T47D (cell line): ENCODE measurements at regions not wholly inside any gene's neighbourhood (a gene's known extent, or its start where the extent isn't known, plus 50 kb on each side); places are given as distances from the start of the nearest gene placed in this dataset.

Experiments
- DNase-seq, 2 experiments: peaks; one replicate each; pipeline versions ENCODE4 v3.0.0 to v3.0.0-alpha.2; 2011 to 2012; ENCODE audit warnings: low read depth in 1 of 2, low spot score in 1 of 2
- JUND ChIP-seq: IDR thresholded peaks from 2 replicates; pipeline ENCODE4 v1.6.1; 2012; ENCODE audit warnings: low read depth
- in situ Hi-C: cut with HindIII; loops from 2 replicates; pipeline ENCODE4 v1.10.0; 2016; ENCODE audit warnings: low sequenced_read_pairs, low pct_unique_long_range_greater_than_20kb

GRCh38 chr19:30881930-30882329 is 467.3 kb downstream of the TSHZ3 start:
- in situ Hi-C loops: no loop called here
- no peak for DNase-seq
- TF ChIP-seq JUND: no peak

DNA sequence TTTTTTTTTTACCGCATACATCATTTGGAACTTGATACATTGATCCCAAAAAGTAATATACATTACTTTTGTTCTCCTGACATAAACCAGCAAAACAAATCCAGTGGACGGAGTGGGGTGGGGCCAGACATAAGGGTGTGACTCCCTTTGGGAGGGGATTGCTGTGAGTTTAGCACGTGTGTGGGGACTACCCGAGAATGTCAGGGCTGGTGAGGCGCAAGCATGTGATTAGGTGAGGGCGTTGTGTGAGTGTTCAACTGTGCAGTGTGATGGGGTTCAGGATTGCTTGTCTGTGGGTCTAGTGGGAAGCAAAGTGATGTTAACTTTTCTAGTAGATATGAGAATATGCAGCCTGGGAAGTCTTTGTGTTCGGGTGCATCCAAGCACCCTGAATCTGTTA is 468.0 kb downstream of the TSHZ3 start:
- in situ Hi-C loops: no loop called here
- DNase-seq: no peak
- TF ChIP-seq JUND: no peak

DNA sequence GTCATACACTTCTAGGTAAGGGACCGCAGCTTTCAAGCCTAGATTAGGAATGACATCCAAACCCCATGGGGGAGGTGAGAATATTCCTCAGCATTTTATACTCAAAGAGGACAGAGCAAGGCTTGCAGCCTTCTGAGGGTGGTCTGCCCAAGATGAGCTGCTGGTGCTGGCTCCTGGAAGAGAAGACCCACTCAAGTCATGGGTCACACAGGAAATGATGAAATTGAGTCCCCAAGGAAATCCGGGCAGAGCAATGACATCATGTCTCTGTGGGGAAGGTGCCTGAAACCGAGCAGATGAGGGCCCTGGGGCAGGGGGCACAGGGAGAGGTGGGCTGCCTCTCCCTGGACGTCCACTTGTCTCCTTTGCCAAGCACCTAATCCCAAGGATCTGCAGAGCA is 468.7 kb downstream of the TSHZ3 start:
- no peak for TF ChIP-seq JUND
- in situ Hi-C loops: no loop called here
- no peak for DNase-seq

GRCh38 chr19:30880151-30880550 is 469.1 kb downstream of the TSHZ3 start:
- TF ChIP-seq JUND: no peak
- DNase-seq: no peak
- in situ Hi-C loops: no loop called here

DNA sequence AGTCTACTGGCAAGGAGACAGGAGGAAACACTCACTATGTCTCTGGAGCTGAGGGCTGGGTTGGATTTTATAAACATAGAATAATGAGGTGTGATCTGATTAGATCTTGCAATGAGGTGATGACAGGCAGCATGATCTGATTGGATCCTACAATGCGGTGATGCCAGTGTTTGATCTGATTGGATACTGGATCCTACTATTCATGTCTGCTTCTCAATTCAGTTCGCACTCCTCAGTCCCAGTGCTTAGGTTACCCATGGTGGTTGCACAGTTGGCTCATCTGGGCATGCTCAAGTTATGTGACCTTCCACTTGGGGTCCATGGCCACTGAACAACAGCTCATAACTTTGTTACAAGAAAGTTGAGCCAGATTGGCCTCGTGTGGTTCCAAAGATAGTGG is 469.5 kb downstream of the TSHZ3 start:
- in situ Hi-C loops: no loop called here
- TF ChIP-seq JUND: no peak
- no peak for DNase-seq

DNA sequence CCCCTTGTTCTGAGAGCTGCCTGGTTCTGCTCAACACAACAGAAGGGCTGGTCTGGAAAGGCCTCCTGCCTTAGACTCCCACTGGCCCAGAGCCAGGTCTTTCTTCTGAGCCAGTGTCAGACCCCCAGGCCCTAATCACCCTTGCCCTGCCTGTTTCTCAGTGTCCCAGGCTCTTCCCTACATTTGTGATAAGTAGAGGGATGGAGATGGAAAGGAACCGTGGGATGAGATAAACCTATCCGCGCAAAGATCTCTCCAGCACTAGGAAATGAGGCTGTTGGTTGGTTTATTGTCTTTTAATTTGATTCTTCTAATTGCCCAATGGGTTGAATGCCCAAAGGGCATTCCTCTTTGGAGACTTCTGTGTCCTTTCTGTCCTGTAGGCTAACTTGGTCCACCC is 470.0 kb downstream of the TSHZ3 start:
- in situ Hi-C loops: no loop called here
- DNase-seq: no peak
- no peak for TF ChIP-seq JUND

DNA sequence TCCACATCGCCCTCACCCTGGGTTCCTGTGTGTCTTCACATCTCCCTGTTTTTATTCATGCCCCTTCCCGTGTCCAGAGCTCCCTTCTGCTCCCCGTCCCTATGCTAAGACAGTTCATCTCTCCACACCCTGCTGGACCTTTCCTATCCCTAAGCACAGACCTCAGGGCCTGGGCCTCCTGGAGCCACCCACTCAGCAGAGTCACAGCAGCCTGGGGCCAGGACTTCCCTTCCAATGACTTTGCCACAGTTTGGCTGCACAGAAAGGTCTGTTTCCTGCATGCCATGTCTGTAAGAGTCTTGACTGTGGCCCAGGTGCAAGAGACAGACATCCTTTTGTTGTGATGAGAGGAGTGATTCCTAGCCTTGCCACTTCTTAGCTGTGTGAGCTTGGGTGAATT is 470.7 kb downstream of the TSHZ3 start:
- in situ Hi-C loops: no loop called here
- no peak for DNase-seq
- no peak for TF ChIP-seq JUND

GRCh38 chr19:30877661-30878113 is 471.5 kb downstream of the TSHZ3 start:
- TF ChIP-seq JUND: no peak
- in situ Hi-C loops: no loop called here
- no peak for DNase-seq

- DNase-seq: no peak
- no peak for TF ChIP-seq JUND
- in situ Hi-C loops: no loop called here
Observed at GRCh38 chr19:30873691-30874090, 475.5 kb downstream of the TSHZ3 start.

- no peak for TF ChIP-seq JUND
- in situ Hi-C loops: no loop called here
- no peak for DNase-seq
Observed at GRCh38 chr19:30873003-30873402, 476.2 kb downstream of the TSHZ3 start.

GRCh38 chr19:30871979-30872378 is 477.3 kb downstream of the TSHZ3 start:
- no peak for DNase-seq
- no peak for TF ChIP-seq JUND
- in situ Hi-C loops: no loop called here

DNA sequence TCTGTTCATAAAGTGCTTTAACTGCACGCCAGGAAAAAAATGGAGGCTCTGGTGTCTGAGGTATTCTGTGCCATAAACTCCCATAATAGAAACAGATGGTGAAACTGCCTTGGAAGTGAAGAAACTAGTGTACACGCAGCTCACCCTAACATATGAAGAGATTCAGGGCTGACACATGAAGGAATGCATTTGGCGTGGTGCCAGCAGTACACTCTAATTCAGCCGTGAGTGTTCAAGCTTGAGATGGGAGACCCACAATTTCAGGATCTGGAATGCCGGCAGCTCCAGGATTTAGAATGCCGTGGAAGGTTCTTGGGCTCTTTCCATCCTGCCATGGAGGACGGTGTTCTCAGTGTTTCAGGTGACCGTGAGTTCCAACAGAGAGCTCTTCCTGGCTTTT is 478.4 kb downstream of the TSHZ3 start:
- peak in 1 of 2 experiments; percentile 1 for DNase-seq
- in situ Hi-C loops: no loop called here
- no peak for TF ChIP-seq JUND

DNA sequence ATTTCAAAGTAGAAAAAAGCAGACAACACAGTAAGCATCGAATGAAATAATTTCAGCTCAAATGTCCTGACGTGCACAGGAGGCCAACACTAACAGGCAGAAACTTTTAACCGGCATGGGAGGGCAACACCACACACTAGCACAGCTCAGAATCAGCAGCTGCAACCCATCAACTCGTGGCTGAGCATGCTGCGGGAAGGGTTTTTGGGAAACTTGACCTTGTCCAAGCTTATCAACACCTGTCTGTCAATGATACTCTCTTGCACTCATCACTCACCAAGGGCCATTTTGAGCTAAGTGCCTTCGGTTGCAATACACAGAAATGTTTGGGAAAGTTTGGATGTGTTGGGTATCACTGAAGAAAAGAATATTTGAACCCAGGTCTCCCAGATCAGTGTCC is 483.7 kb downstream of the TSHZ3 start:
- in situ Hi-C loops: no loop called here
- DNase-seq: no peak
- TF ChIP-seq JUND: no peak

DNA sequence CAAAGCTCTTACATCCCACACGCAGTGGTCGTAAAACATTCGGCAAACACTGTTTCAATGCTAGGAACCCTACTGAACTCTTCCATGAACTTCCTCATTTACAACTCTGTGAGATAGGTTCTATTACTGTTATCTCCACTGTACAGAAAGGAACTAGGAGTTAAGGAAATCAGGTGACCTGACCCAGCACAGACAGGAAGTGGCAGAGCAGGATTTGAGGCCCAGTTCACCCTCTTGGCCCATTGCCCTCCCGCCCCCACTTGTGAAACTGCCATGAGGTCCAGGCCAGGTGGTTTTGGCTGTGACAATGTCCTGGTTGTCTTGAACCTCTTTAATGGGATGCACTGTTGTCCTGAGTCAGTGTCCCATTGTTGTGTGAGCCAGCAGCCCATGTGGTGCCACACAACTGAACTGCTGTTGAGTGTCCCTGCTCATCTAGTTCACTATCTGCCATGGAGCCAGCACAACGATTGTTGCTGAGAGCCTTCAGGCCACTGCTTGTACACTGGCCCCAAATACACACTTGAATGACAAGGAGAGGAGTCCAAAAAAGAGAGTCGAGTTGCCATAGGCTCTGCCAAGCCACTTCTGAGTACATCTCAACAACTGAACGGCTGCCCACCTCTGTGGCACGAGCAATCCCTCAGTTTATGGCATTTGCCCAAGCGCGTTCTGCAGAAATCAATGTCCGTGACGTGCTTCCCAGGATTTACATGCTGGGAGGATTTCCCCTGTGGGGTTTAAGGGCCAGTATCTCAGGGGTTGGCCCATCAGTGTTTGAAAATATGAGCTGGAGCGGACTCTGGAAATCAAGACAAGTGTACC is 484.6 kb downstream of the TSHZ3 start:
- in situ Hi-C loops: no loop called here
- no peak for DNase-seq
- TF ChIP-seq JUND: no peak
